Islet of Langerhans (tissue), 1 donor: ENCODE measurements at regions not wholly inside any gene's neighbourhood (a gene's known extent, or its start where the extent isn't known, plus 50 kb on each side); places are given as distances from the start of the nearest gene placed in this dataset.

ENCODE experiments used
- FAIRE-seq: peaks from one replicate; lab custom pipeline; 2011; peaks lifted over from hg19 to GRCh38; lab: Jason Lieb, UNC

- no peak for FAIRE-seq
Measured at GRCh38 chr16:72313903-72314302, 141.9 kb upstream of the PMFBP1 start.

- FAIRE-seq: no peak
Measured at GRCh38 chr16:72312828-72313227, 140.9 kb upstream of the PMFBP1 start.

DNA sequence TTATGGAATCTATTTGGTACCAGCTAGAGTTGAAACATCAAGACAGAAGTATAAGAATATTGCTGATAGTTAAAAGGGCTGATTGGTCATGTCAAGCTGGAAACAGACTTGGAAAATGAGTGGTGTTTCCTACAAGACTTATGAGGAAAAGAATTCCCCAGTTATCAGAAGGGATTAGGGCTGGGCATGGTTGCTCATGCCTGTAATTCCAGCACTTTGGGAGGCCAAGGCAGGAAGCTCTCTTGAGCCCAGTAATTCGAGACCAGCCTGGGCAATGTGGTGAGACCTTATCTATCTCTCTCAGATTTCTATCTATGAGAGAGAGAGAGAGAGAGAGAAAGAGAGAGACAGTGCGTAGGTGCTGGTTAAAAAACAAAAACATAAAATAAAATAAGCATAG, 139.5 kb upstream of the PMFBP1 start:
- no peak for FAIRE-seq

DNA sequence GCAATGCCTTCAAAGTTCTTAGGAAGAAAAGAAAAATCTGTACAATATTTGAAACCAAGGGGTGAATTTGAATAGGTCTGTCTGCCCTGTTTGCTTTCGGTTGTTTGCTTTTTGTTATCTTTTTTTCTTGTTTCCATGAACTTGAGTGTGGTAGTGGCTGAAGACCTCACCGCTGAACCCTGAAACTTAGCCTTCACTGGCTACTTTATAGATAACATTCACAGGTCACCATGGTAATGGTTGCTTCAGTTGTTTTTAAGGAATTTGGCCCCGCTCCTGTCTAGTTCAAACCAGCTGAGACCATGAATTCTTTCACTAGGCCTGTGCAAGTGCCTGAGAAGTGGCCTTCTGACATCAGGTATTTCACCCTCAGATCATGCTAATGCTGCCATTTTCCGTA, 137.0 kb upstream of the PMFBP1 start:
- FAIRE-seq: no peak

- FAIRE-seq: no peak
Measured at GRCh38 chr16:72308396-72308795, 136.4 kb upstream of the PMFBP1 start.

DNA sequence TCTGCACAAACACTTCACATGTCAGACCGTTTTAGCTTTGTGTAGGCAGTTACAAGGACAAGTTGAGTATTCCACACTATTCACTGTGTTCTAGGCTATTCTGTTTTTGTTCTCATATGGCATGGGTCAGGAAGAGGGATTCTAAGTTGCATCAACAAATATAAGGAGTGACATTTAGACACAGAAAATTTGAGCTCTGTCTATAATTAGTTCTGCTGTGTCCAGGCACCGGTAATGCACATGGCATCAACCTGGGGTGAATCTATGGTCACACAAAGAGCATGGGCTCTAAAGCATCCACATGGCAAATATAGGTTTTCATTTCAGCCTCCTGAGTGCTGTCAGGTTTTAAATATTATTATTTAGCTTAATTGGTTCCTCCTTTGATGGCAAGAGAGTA, 130.4 kb upstream of the PMFBP1 start:
- FAIRE-seq: no peak

GRCh38 chr16:72301523-72302236, 129.7 kb upstream of the PMFBP1 start:
- FAIRE-seq: no peak

GRCh38 chr16:72300892-72301291, 128.9 kb upstream of the PMFBP1 start:
- FAIRE-seq: no peak

DNA sequence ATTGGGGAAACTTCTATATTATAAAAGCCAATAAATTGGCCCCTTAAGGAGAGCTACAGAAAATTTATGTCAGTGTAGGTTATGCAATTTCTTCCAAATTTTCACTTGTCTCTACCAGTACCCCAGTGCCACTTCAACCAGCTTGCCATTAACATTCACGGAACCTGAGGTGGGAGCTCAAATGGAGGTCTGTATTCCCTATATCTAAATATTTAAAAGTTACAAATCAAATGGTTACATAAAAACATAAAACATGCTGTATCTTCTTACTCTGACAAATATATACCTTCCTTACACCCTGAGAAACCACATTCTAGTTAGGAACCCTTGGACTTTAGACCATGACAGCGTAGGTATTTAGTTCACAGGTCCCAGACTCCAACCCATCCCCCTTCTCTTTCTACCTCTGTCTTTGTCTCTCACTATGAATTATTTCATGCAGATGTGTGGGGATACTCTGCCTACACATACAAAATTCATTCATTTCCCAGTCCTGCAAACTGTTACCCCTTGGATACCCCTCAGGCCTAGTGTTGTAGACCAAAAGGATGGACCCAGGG, 127.8 kb upstream of the PMFBP1 start:
- no peak for FAIRE-seq

DNA sequence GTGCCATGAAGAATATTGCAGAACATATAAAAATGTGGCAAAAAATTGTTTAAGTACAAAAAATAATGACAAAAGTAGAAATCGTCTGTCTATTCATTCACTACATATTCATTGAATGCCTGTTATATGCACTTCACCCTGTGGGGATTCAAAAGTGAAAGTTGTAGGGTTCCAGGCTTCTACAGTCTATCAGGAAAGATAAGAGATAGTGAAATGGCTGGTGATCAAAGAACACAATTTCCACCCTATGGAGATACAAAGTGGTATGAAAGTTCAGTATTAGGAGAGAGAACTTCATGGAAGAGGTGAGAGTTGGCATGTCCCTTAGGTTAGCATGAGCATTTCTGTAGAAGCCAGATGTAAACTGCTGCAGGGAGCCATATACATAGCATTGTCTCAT, 127.0 kb upstream of the PMFBP1 start:
- no peak for FAIRE-seq

- no peak for FAIRE-seq
Measured at GRCh38 chr16:72295914-72296313, 124.0 kb upstream of the PMFBP1 start.

GRCh38 chr16:72291531-72291981, 119.6 kb upstream of the PMFBP1 start:
- FAIRE-seq: peak; percentile 64

DNA sequence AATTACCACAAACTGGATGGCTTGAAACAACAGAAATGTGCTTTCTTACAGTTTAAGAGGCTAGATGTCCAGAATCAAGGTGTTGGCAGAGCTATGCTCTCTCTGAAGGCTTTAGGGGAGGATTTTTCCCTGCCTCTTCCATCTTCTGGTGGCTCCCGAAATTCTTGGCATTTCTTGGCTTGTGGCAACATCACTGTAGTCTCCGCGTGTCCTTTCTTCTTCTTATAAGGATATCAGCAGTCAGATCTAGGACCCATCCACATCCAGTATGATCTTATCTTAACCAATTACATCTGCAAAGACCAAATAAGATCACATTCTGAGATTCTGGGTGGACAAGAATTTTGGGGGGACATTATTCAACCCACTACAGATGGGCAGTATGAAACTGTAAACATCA, 119.2 kb upstream of the PMFBP1 start:
- no peak for FAIRE-seq

DNA sequence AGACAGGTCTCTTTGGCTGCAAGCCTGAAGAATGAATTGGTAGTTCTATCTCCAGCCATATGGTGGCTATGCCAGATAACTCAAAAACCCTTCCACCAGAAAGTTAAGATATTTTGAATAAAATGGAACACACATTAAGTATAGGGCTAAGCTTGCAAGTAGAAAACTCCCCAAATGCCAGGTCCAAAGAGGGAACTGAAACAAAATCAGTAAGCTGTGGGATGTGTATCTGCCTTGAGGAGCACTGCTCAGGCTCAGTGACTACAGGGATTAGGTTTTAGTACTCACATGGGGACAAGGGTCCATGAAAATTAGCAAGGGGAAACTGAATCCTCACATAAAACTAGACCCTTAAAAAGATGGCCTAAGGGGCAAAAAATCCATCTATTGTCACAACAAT, 115.7 kb upstream of the PMFBP1 start:
- FAIRE-seq: no peak

DNA sequence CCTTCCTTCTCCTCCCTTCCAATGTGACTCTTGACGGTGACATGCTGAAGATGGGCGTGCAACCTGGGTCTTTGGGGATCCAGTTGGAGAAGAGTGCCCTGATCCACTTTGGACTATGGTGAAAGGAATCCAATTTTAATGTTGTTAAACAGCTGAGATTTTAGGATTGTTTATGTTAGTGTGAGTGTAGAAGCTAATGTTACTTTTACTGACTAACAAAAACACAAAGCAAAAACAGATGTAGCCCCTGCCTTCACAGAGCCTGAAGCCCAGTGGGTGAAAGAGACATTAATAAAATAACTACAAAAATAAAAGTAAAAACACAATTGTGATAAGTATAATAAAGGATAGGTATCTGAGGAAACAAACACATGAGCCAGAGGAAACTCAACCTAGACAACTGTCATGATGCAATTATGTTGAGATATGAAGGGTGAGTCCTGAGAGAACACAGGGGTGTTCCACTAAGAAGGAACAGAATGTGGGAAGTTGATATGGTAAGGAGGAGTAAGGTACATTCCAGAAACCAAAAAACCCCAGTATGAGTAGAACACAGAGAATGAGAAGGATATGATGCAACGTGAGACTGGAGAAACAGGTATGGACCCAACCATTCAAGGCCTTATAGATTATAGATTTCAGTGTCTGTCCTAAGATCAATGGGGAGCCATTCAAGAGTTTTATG, 115.1 kb upstream of the PMFBP1 start:
- FAIRE-seq: no peak

DNA sequence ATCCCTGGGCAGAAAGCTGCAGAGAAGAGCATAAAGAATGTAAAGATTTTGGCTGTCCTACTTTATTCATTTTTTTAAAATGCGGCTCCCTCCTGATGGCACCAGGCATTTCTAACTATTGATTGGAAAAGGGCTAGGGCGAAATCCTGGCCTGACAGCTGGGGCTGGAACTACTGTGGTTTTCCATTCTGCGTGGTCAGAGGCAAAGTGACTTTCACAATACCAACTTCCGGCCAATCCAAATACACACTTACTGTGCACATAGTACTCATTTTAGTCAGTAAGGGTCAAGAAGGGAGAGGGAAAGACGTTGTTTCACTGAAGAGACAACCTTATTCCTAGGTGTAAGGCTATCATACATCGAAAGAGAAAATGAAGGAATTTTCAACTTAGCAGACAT, 113.8 kb upstream of the PMFBP1 start:
- FAIRE-seq: no peak

DNA sequence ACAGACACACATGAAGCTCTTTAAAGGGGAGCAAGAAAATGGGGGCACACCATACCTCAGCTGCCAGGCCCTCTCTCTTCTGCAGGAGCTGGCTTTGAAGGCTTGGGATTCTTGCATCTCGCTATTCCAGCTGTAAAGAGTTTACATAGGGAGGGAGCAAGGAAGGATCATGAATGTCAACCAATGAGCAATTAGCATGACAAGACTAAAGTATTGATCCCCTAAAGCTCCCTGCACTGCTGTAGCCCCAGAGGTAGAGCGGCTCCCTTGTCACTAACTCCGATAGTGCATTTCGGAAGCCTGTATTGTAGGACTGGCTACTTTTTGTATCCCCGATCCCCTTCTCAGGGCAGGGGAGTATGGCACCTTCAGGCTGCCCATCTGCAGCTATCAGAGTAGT, 113.4 kb upstream of the PMFBP1 start:
- FAIRE-seq: no peak

GRCh38 chr16:72284042-72284789, 112.3 kb upstream of the PMFBP1 start:
- no peak for FAIRE-seq

- FAIRE-seq: no peak
Measured at GRCh38 chr16:72282362-72282761, 110.4 kb upstream of the PMFBP1 start.

DNA sequence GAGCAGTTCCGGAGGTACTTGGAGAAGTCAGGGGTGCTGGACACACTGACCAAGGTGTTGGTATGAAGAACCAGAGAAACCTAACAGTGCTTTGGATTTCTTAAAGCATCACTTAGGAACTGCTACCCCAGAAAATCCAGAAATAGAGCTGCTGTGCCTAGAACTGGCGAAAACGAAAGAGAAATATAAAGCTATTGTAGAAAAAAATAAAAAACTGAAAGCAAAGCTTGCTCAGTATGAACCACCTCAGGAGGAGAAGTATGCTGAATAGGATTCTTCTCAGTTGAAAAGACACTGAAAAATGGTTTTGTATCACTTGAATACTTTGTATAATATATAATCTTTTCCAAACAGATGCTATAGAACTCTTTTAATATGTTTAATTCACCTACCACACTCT, 106.3 kb upstream of the PMFBP1 start:
- no peak for FAIRE-seq

GRCh38 chr16:72277749-72278148, 105.8 kb upstream of the PMFBP1 start:
- no peak for FAIRE-seq

GRCh38 chr16:72271699-72272240, 99.8 kb upstream of the PMFBP1 start:
- no peak for FAIRE-seq

DNA sequence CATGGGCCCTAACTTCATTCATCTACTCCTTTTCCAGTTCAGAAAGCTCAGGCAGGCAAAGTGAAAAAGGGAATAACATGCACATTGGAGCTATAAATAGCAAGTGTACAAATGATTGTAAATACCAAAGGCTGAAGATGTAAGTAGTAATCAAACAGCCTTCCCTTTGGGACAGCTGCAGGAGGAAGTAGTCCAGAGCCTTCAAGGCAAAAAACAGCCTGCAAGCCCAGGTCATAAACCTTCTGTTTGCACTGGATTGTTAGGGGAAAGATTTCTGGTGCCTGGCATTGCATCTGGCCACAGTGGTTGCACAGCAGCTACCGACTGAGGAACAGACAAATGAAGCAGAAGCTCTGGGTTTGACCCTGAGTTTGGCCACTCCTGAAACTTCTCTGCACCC, 98.6 kb upstream of the PMFBP1 start:
- FAIRE-seq: no peak
